HG03354 (cell line): ENCODE measurements at regions not wholly inside any gene's neighbourhood (a gene's known extent, or its start where the extent isn't known, plus 50 kb on each side); places are given as distances from the start of the nearest gene placed in this dataset.
"Not testable (repeated sequence)": the region's sequence is repeated elsewhere in the genome, so short reads cannot be mapped to it uniquely, and the experiment has no call there.

Source experiments
- ATAC-seq: cut with Tn5 transposase; IDR thresholded peaks from one replicate; pipeline ENCODE4 v1.9.1; 2021; ENCODE audit warnings: mild to moderate bottlenecking; ENCODE audit not compliant: unreplicated experiment, poor library complexity, severe bottlenecking

- ATAC-seq: no peak
These were observed 390.0 kb upstream of the PCSK5 start for GRCh38 chr9:75500479-75500878.

- ATAC-seq: not testable (repeated sequence)
These were observed 389.5 kb upstream of the PCSK5 start for GRCh38 chr9:75500940-75501339.

GRCh38 chr9:75504721-75505120 is 385.8 kb upstream of the PCSK5 start:
- no peak for ATAC-seq

GRCh38 chr9:75505654-75506053 is 384.8 kb upstream of the PCSK5 start:
- ATAC-seq: no peak

- ATAC-seq: no peak
These were observed 361.0 kb upstream of the PCSK5 start for GRCh38 chr9:75529463-75529862.

- no peak for ATAC-seq
These were observed 358.9 kb upstream of the PCSK5 start for GRCh38 chr9:75531588-75531987.

GRCh38 chr9:75532233-75533050 is 358.0 kb upstream of the PCSK5 start:
- no peak for ATAC-seq

- ATAC-seq: no peak
These were observed 350.9 kb upstream of the PCSK5 start for GRCh38 chr9:75539523-75539922.

GRCh38 chr9:75540185-75540584 is 350.3 kb upstream of the PCSK5 start:
- no peak for ATAC-seq

GRCh38 chr9:75541734-75542133 is 348.7 kb upstream of the PCSK5 start:
- ATAC-seq: no peak

- no peak for ATAC-seq
These were observed 345.7 kb upstream of the PCSK5 start for GRCh38 chr9:75544815-75545214.

GRCh38 chr9:75545287-75545686 is 345.2 kb upstream of the PCSK5 start:
- ATAC-seq: no peak

- no peak for ATAC-seq
These were observed 341.6 kb upstream of the PCSK5 start for GRCh38 chr9:75548871-75549270.

- ATAC-seq: no peak
These were observed 338.6 kb upstream of the PCSK5 start for GRCh38 chr9:75551861-75552260.

GRCh38 chr9:75552941-75553340 is 337.5 kb upstream of the PCSK5 start:
- no peak for ATAC-seq

- not testable (repeated sequence) for ATAC-seq
These were observed 323.7 kb upstream of the PCSK5 start for GRCh38 chr9:75566813-75567212.

- ATAC-seq: no peak
These were observed 319.9 kb upstream of the PCSK5 start for GRCh38 chr9:75570538-75570937.

- ATAC-seq: no peak
These were observed 315.9 kb upstream of the PCSK5 start for GRCh38 chr9:75574569-75574968.

- ATAC-seq: no peak
These were observed 307.6 kb upstream of the PCSK5 start for GRCh38 chr9:75582870-75583269.

- ATAC-seq: no peak
These were observed 301.7 kb upstream of the PCSK5 start for GRCh38 chr9:75588808-75589207.

GRCh38 chr9:75589497-75589896 is 301.0 kb upstream of the PCSK5 start:
- ATAC-seq: no peak

GRCh38 chr9:75591972-75592371 is 298.5 kb upstream of the PCSK5 start:
- no peak for ATAC-seq
